PC-9 (cell line): ENCODE measurements at regions not wholly inside any gene's neighbourhood (a gene's known extent, or its start where the extent isn't known, plus 50 kb on each side); places are given as distances from the start of the nearest gene placed in this dataset.

Experiments
- BruUV-seq: library from RNA; stranded (reverse); fragments of 400-500 nt; replicated peaks from 2 replicates; lab custom pipeline; 2021; lab: Mats Ljungman, UMichigan
- CTCF ChIA-PET: fragments of 300-600 bp; sonication (Branson Sonifier 250); formaldehyde crosslinking; loops from one replicate; lab custom pipeline; 2022; ENCODE audit warnings: antibody characterized with exemption; lab: Charles Lee
- POLR2A ChIA-PET: fragments of 300-600 bp; sonication (Branson Sonifier 250); formaldehyde crosslinking; loops from one replicate; lab custom pipeline; 2022; ENCODE audit warnings: antibody characterized with exemption; ENCODE audit not compliant: unreplicated experiment; lab: Charles Lee
- DNase-seq, 2 experiments: peaks; one replicate each; pipeline versions ENCODE4 v3.0.0 to v3.0.0-alpha.2; 2015 to 2022; ENCODE audit warnings: mixed read lengths in 1 of 2
- H2AFZ ChIP-seq: fragments of 200-600 bp; sonication (generic); 2 replicates; pipeline ENCODE4 v1.8.1; 2017; ENCODE audit warnings: antibody characterized with exemption
- H3F3A ChIP-seq: fragments of 200-600 bp; sonication (generic); 2 replicates; pipeline ENCODE4 v1.8.1; 2017; ENCODE audit warnings: antibody characterized with exemption, mild to moderate bottlenecking, low read depth; ENCODE audit not compliant: insufficient read depth
- H3K27ac ChIP-seq: fragments of 200-600 bp; sonication (generic); 2 replicates; pipeline ENCODE4 v1.6.1; 2016; ENCODE audit warnings: mixed run types
- H3K27me3 ChIP-seq: fragments of 200-600 bp; sonication (generic); 2 replicates; pipeline ENCODE4 v1.6.1; 2016; ENCODE audit warnings: low read depth, mixed run types; ENCODE audit not compliant: insufficient read depth
- H3K36me3 ChIP-seq: fragments of 200-600 bp; sonication (generic); 2 replicates; pipeline ENCODE4 v1.6.1; 2016; ENCODE audit warnings: low read depth, mixed run types
- H3K4me1 ChIP-seq: fragments of 200-600 bp; sonication (generic); replicated peaks from 2 replicates; pipeline ENCODE4 v1.6.1; 2016; ENCODE audit warnings: mixed run types; ENCODE audit not compliant: insufficient read depth
- H3K4me2 ChIP-seq: fragments of 200-600 bp; sonication (generic); 2 replicates; pipeline ENCODE4 v1.6.1; 2017; ENCODE audit warnings: mixed run types
- H3K4me3 ChIP-seq: fragments of 200-600 bp; sonication (generic); 2 replicates; pipeline ENCODE4 v1.6.1; 2016; ENCODE audit warnings: mixed run types
- H3K79me2 ChIP-seq: fragments of 200-600 bp; sonication (generic); 2 replicates; pipeline ENCODE4 v1.6.1; 2017; ENCODE audit warnings: low read depth, mixed run types
- H3K9me2 ChIP-seq: fragments of 200-600 bp; sonication (generic); 2 replicates; pipeline ENCODE4 v1.8.1; 2017; ENCODE audit warnings: mild to moderate bottlenecking; ENCODE audit not compliant: insufficient read depth
- H3K9me3 ChIP-seq: fragments of 200-600 bp; sonication (generic); 2 replicates; pipeline ENCODE4 v1.8.1; 2016; ENCODE audit warnings: low read depth; ENCODE audit not compliant: insufficient read depth
- H4K20me1 ChIP-seq: fragments of 200-600 bp; sonication (generic); 2 replicates; pipeline ENCODE4 v1.8.1; 2017; ENCODE audit not compliant: insufficient read depth
- EZH2 ChIP-seq: fragments of 200-600 bp; sonication (generic); IDR thresholded peaks from 2 replicates; pipeline ENCODE4 v1.8.0; 2017; ENCODE audit warnings: antibody characterized with exemption, low read depth
- intact Hi-C: fragments of 100-400 bp; cut with micrococcal nuclease; formaldehyde crosslinking; loops from one replicate; pipeline ENCODE4 v1.10.0; 2022; ENCODE audit not compliant: unreplicated experiment
- TF ChIP-seq, protein P1 (sequence below): fragments of 200-600 bp; sonication (generic); conservative IDR thresholded peaks from 2 replicates; pipeline ENCODE4 v1.6.1; 2017; ENCODE audit warnings: mixed run types, antibody characterized with exemption, mild to moderate bottlenecking, moderate library complexity

GRCh38 chrX:30971774-30972603 lies 82.9 kb upstream of the TAB3 start:
- H3K27me3 ChIP-seq: no peaks in the 10 kb centered on the region
- no TSS peak for BruUV-seq
- no peaks in the 10 kb centered on the region for H3K4me1 ChIP-seq
- H3K27ac ChIP-seq: no peak overlapping the region
- H3K4me2 ChIP-seq: peak overlapping the region; percentile 40
- peak; percentile 3 to 37 for DNase-seq
- H3K36me3 ChIP-seq: no peaks in the 10 kb centered on the region
- no peak overlapping the region for H2AFZ ChIP-seq
- ChIA-PET CTCF (no interaction called here), POLR2A (no interaction called here)
- no peak for TF ChIP-seq EZH2
- TF ChIP-seq, protein P1, sequence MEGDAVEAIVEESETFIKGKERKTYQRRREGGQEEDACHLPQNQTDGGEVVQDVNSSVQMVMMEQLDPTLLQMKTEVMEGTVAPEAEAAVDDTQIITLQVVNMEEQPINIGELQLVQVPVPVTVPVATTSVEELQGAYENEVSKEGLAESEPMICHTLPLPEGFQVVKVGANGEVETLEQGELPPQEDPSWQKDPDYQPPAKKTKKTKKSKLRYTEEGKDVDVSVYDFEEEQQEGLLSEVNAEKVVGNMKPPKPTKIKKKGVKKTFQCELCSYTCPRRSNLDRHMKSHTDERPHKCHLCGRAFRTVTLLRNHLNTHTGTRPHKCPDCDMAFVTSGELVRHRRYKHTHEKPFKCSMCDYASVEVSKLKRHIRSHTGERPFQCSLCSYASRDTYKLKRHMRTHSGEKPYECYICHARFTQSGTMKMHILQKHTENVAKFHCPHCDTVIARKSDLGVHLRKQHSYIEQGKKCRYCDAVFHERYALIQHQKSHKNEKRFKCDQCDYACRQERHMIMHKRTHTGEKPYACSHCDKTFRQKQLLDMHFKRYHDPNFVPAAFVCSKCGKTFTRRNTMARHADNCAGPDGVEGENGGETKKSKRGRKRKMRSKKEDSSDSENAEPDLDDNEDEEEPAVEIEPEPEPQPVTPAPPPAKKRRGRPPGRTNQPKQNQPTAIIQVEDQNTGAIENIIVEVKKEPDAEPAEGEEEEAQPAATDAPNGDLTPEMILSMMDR: peak; percentile 62
- H3K79me2 ChIP-seq: no peaks in the 10 kb centered on the region
- intact Hi-C loops: no loop called here
- no peaks in the 10 kb centered on the region for H3F3A ChIP-seq
- H3K4me3 ChIP-seq: no peak overlapping the region; the same call in 1 of the 2 replicates
- H3K9me3 ChIP-seq: no peaks in the 10 kb centered on the region
- H3K9me2 ChIP-seq: no peaks in the 10 kb centered on the region
- H4K20me1 ChIP-seq: no peaks in the 10 kb centered on the region

GRCh38 chrX:30967516-30967915 lies 78.5 kb upstream of the TAB3 start:
- intact Hi-C loops: no loop called here
- DNase-seq: no peak
- CTCF ChIA-PET: no interaction called here
- BruUV-seq: no TSS peak
- POLR2A ChIA-PET: no interaction called here
- Histone ChIP-seq H3K4me1 (no peaks in the 10 kb centered on the region), H3K27ac (no peak overlapping the region), H2AFZ (no peak overlapping the region), H3F3A (no peaks in the 10 kb centered on the region), H3K9me2 (no peaks in the 10 kb centered on the region), H3K36me3 (no peaks in the 10 kb centered on the region), H3K4me3 (no peak overlapping the region), H3K79me2 (no peaks in the 10 kb centered on the region), H3K27me3 (no peaks in the 10 kb centered on the region), H4K20me1 (no peaks in the 10 kb centered on the region), H3K9me3 (no peaks in the 10 kb centered on the region), H3K4me2 (no peak overlapping the region)
- TF ChIP-seq EZH2: no peak
- TF ChIP-seq, protein P1: no peak

- BruUV-seq: no TSS peak
- Histone ChIP-seq H3K9me3 (no peaks in the 10 kb centered on the region), H3K4me3 (no peak overlapping the region), H3K9me2 (no peaks in the 10 kb centered on the region), H2AFZ (no peak overlapping the region), H4K20me1 (no peaks in the 10 kb centered on the region), H3K4me1 (no peaks in the 10 kb centered on the region), H3K79me2 (no peaks in the 10 kb centered on the region), H3K4me2 (no peak overlapping the region), H3F3A (no peaks in the 10 kb centered on the region), H3K27ac (no peak overlapping the region), H3K36me3 (no peaks in the 10 kb centered on the region), H3K27me3 (no peaks in the 10 kb centered on the region)
- no peak for DNase-seq
- POLR2A ChIA-PET: no interaction called here
- intact Hi-C loops: no loop called here
- CTCF ChIA-PET: no interaction called here
- no peak for TF ChIP-seq EZH2
- TF ChIP-seq, protein P1: no peak
Observed at GRCh38 chrX:30965767-30966166, 76.7 kb upstream of the TAB3 start.
